NCI-H226 (cell line): ENCODE measurements at regions not wholly inside any gene's neighbourhood (a gene's known extent, or its start where the extent isn't known, plus 50 kb on each side); places are given as distances from the start of the nearest gene placed in this dataset.

Source experiments
- DNase-seq: peaks from one replicate; pipeline ENCODE4 v3.0.0-alpha.2; 2015

GRCh38 chr2:134770702-134771101 is 51.9 kb upstream of the TMEM163 start:
- DNase-seq, result no peak

GRCh38 chr2:134771313-134771801 is 52.6 kb upstream of the TMEM163 start:
- DNase-seq, result no peak

GRCh38 chr2:134772493-134773169 is 53.8 kb upstream of the TMEM163 start:
- DNase-seq, result peak; percentile 12

- peak; percentile 20 for DNase-seq
These were observed 54.5 kb upstream of the TMEM163 start for GRCh38 chr2:134773335-134773734.

- peak; percentile 67 for DNase-seq
These were observed 55.3 kb upstream of the TMEM163 start for GRCh38 chr2:134773759-134774742.

GRCh38 chr2:134774786-134775641 is 56.2 kb upstream of the TMEM163 start:
- peak; percentile 78 for DNase-seq

GRCh38 chr2:134776836-134777235 is 58.0 kb upstream of the TMEM163 start:
- DNase-seq, result no peak

- no peak for DNase-seq
These were observed 58.8 kb upstream of the TMEM163 start for GRCh38 chr2:134777593-134777992.

- DNase-seq, result no peak
These were observed 59.6 kb upstream of the TMEM163 start for GRCh38 chr2:134778372-134778771.

GRCh38 chr2:134780972-134781371 is 57.4 kb upstream of the ACMSD start:
- DNase-seq, result no peak

- DNase-seq, result no peak
These were observed 56.3 kb upstream of the ACMSD start for GRCh38 chr2:134782107-134782506.

GRCh38 chr2:134782792-134783191 is 55.6 kb upstream of the ACMSD start:
- peak; percentile 37 for DNase-seq

- no peak for DNase-seq
These were observed 54.5 kb upstream of the ACMSD start for GRCh38 chr2:134783912-134784311.

- no peak for DNase-seq
These were observed 52.6 kb upstream of the ACMSD start for GRCh38 chr2:134785659-134786430.

- no peak for DNase-seq
These were observed 50.0 kb upstream of the ACMSD start for GRCh38 chr2:134788417-134788816.
